PC-3 (cell line): ENCODE measurements at regions not wholly inside any gene's neighbourhood (a gene's known extent, or its start where the extent isn't known, plus 50 kb on each side); places are given as distances from the start of the nearest gene placed in this dataset.

Experiments
- EZH2 ChIP-seq: fragments of 300-600 bp; sonication (generic); IDR thresholded peaks from one replicate; pipeline ENCODE4 v1.6.1; 2017; ENCODE audit warnings: antibody characterized with exemption, mild to moderate bottlenecking, low read length; ENCODE audit not compliant: unreplicated experiment
- EZH2phosphoT487 ChIP-seq: fragments of 300-600 bp; sonication (generic); IDR thresholded peaks from 2 replicates; pipeline ENCODE4 v1.6.1; 2018; ENCODE audit warnings: mild to moderate bottlenecking, antibody characterized with exemption, low read length, borderline replicate concordance
- TF ChIP-seq, protein P1 (sequence below): fragments of 300-600 bp; sonication (generic); conservative IDR thresholded peaks from 2 replicates; pipeline ENCODE4 v1.5.1; 2017; ENCODE audit warnings: antibody characterized with exemption, low read depth, mild to moderate bottlenecking, low read length

DNA sequence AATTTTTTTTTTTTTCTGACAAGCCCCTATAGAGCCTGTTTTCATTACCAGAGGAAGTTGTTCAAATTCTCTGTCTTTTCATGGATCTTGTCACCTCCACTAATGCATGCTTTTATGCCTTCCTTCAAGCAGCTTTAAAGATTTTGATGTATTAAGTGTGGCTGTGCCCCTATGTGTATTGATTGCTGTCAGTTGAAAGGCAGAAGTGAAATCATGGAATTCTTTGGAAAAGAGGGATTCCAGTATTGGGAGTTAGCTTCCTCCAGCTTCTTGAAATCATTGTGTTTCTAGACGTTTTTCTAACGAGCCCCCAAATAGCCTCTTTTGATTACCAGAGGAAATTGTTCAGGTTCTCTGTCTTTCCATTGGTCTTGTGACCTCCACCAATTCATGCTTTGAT is 655.6 kb downstream of the NLGN4Y start:
- TF ChIP-seq EZH2 (no peak), EZH2phosphoT487 (no peak)
- TF ChIP-seq, protein P1, sequence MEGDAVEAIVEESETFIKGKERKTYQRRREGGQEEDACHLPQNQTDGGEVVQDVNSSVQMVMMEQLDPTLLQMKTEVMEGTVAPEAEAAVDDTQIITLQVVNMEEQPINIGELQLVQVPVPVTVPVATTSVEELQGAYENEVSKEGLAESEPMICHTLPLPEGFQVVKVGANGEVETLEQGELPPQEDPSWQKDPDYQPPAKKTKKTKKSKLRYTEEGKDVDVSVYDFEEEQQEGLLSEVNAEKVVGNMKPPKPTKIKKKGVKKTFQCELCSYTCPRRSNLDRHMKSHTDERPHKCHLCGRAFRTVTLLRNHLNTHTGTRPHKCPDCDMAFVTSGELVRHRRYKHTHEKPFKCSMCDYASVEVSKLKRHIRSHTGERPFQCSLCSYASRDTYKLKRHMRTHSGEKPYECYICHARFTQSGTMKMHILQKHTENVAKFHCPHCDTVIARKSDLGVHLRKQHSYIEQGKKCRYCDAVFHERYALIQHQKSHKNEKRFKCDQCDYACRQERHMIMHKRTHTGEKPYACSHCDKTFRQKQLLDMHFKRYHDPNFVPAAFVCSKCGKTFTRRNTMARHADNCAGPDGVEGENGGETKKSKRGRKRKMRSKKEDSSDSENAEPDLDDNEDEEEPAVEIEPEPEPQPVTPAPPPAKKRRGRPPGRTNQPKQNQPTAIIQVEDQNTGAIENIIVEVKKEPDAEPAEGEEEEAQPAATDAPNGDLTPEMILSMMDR, result no peak
